Coronary artery (tissue), 2 donors: ENCODE measurements at regions not wholly inside any gene's neighbourhood (a gene's known extent, or its start where the extent isn't known, plus 50 kb on each side); places are given as distances from the start of the nearest gene placed in this dataset.

Experiments used
- DNase-seq: peaks from one replicate; pipeline ENCODE4 v3.0.0-alpha.2; 2017; ENCODE audit warnings: low spot score
- H3K27ac ChIP-seq, 2 donors: fragments of 200-600 bp; sonication (generic); one replicate each; pipeline ENCODE4 v1.5.1; 2016 to 2019
- H3K4me3 ChIP-seq: fragments of 200-600 bp; sonication (generic); 2 replicates; pipeline ENCODE4 v1.5.1; 2016; ENCODE audit warnings: mild to moderate bottlenecking, moderate library complexity
- TF ChIP-seq, protein P1 (sequence below): fragments of 200-600 bp; sonication (generic); IDR thresholded peaks from one replicate; pipeline ENCODE4 v1.5.1; 2019; ENCODE audit warnings: antibody characterized with exemption

DNA sequence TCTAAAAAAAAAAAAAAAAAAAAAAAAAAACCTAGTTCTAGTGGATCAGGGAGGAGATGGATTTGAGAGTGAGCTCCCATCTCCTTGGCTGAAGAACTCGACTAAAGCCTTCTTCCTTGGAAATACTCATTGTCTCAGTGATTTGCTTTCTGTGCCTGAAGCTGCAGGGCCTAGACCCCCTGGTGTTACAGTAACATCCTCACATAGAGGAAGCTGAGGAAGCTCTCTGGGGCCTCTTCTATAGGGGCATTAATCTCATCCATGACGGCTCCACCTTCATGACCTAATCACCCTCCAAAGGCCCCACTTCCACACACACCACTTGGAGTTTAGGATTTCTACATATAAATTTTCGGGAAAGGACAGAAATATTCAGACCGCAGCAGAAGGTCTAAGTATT, 95.9 kb upstream of the ETS2 start:
- no peak overlapping the region for H3K4me3 ChIP-seq
- no peak for DNase-seq
- TF ChIP-seq, protein P1, sequence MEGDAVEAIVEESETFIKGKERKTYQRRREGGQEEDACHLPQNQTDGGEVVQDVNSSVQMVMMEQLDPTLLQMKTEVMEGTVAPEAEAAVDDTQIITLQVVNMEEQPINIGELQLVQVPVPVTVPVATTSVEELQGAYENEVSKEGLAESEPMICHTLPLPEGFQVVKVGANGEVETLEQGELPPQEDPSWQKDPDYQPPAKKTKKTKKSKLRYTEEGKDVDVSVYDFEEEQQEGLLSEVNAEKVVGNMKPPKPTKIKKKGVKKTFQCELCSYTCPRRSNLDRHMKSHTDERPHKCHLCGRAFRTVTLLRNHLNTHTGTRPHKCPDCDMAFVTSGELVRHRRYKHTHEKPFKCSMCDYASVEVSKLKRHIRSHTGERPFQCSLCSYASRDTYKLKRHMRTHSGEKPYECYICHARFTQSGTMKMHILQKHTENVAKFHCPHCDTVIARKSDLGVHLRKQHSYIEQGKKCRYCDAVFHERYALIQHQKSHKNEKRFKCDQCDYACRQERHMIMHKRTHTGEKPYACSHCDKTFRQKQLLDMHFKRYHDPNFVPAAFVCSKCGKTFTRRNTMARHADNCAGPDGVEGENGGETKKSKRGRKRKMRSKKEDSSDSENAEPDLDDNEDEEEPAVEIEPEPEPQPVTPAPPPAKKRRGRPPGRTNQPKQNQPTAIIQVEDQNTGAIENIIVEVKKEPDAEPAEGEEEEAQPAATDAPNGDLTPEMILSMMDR = no peak
- H3K27ac ChIP-seq = no peak overlapping the region

DNA sequence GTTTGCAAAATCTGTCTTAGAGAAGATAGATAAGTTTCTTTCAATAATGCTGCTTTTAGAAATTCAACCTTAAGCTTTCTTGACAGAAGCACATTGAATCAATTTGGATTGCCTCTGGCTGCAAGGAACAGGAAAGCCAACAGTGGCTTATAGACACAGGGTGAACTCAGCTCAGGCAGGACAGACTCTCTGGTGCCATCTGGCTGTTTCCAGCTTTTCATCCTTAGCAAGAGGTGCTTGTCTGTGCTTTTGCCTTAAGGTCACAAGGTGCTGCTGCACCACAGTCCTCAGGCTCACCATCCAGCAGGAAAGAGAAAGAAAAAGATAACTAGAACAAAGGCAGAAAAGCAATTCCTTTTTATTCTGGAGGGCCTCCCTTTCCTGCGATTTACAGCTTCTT, 93.7 kb upstream of the ETS2 start:
- TF ChIP-seq, protein P1 = peak; percentile 46
- DNase-seq = no peak
- H3K4me3 ChIP-seq = no peak overlapping the region
- H3K27ac ChIP-seq = no peak overlapping the region

DNA sequence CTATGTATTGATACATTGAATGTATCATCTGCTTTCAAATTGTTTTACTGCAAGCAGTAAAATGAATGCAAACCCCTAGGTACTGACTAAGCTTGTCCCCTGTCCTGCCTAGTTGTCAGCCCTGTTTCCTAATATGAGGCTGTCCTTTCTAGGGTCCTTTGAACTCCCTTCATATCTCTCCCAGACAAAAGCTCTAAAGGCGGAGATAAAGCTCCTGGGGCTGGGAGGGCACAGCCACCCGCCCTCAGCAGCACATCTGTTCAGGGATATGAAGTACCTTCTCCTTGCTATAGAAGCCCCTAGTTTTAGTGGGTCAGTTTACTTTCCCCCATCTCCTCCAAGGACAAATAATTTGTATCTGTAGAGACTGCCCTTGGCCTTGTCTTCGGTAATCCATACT, 93.1 kb upstream of the ETS2 start:
- no peak overlapping the region for H3K4me3 ChIP-seq
- no peak overlapping the region for H3K27ac ChIP-seq
- TF ChIP-seq, protein P1 = no peak
- DNase-seq = no peak

DNA sequence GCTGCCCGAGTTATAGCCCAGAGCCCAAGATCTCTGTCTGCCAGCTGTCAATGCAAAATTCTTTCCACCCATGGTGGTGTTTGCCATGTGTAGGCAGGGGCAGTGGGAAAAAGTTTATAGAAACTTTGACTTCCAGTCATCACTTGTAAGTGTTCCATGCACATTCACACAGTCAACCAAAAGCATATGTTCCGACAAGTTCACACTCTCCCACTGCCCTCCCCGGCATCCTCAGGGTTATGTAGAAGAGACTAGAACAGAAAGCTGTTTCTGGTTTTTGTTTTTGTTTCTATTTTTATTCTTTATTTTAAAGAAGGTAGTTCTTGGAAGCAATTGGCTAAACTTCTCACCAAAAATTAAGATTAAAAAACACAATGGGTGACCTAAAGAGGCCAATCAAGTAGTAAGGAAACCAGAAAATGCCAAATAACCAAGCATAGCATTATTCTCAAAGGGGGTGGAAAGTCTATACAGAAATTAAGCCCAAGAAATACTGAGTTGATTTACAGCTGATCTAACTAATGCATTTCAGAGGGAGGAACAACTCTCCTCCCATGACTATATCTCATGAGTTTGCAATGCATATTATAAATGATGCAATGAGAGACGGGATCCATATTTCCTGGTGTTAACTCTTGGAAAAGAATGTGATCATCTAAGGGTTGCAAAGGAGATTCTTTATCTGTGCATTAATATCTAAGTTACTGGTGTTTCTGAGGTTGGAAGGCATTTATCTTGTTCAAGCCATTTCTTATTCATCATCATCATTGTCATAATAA, 91.5 kb upstream of the ETS2 start:
- TF ChIP-seq, protein P1 = no peak
- Histone ChIP-seq H3K4me3 (no peak overlapping the region), H3K27ac (no peak overlapping the region)
- DNase-seq = no peak

DNA sequence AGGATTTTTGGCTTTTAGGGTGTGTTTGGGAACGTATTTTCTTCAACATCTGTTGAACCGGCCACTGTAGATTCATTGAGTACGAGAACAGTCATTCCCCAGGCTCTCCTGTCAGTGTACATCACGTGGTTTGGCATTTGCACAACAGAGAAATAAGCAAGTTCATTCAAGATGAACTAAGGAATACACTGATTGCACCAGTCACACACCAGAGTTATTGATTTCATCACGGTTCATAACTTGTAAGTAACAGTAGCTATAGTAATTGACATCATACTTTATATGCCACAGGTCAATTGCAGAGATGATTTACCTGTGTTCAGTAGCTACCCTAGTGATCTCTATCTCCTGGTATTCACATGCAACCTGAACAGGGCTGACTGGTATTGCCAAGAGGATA, 90.7 kb upstream of the ETS2 start:
- DNase-seq = no peak
- TF ChIP-seq, protein P1 = no peak
- Histone ChIP-seq H3K4me3 (no peak overlapping the region), H3K27ac (no peak overlapping the region)

DNA sequence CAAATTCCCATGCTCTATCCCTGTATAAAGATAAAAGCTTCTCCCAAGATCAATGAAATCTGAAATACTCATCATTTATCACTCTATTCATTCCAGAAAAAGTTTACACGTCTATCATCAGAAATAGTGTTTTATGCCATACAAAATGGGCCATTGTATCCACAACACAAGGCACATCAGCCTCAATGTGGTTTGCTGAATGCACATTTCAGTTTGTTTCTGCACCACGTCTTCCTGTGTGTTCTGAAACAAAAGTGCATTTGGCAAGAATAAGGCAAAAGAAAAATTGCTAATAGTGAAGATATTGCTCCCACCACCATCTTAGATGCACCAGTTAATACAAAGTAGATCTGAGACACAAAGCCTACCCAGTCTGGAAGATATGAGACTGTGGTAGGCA, 89.6 kb upstream of the ETS2 start:
- no peak overlapping the region for H3K27ac ChIP-seq
- no peak overlapping the region for H3K4me3 ChIP-seq
- TF ChIP-seq, protein P1 = no peak
- no peak for DNase-seq

DNA sequence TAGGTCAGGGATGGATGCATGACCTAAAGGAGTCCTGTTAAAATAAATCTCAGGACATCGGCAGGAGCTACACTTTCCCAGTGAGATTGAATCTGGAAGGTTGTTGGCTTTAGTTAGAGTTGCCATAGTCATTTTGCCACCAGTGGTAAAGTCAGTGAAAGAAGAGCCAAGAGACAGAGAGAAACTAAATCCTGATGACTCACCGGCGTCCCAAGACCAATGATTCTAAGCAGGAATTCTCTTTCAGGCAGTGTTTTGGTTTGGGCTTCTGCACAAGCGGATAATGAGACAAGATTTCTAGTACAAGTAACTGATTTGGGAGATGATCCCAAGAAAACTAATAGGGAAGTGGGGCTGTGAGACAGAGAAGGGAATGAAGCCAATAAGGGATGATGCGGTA, 88.8 kb upstream of the ETS2 start:
- TF ChIP-seq, protein P1 = no peak
- no peak overlapping the region for H3K4me3 ChIP-seq
- no peak for DNase-seq
- no peak overlapping the region for H3K27ac ChIP-seq
